HL-60 (cell line): ENCODE measurements at regions not wholly inside any gene's neighbourhood (a gene's known extent, or its start where the extent isn't known, plus 50 kb on each side); places are given as distances from the start of the nearest gene placed in this dataset.
A peak's percentile ranks its signal among the peaks of the same experiment; 100 is the strongest.

Experiments
- DNase-seq, 2 experiments: peaks; one replicate each; pipeline ENCODE4 v3.0.0-alpha.2; 2010 to 2020; ENCODE audit warnings: low read depth in 1 of 2, low spot score in 1 of 2
- H3K27ac ChIP-seq: fragments of 250-450 bp; sonication (Bioruptor Pico); replicated peaks from 2 replicates; pipeline ENCODE4 v1.5.1; 2020; ENCODE audit warnings: mild to moderate bottlenecking, moderate library complexity
- H3K27me3 ChIP-seq: fragments of 250-450 bp; sonication (Bioruptor Pico); 2 replicates; pipeline ENCODE4 v1.5.1; 2021; ENCODE audit warnings: mild to moderate bottlenecking, moderate library complexity; ENCODE audit not compliant: insufficient read depth, poor library complexity, severe bottlenecking
- H3K4me3 ChIP-seq: replicated peaks from 2 replicates; pipeline ENCODE4 v1.5.1; 2011; ENCODE audit warnings: mild to moderate bottlenecking, control low read depth, low read length; ENCODE audit not compliant: insufficient read depth
- GABPA ChIP-seq: IDR thresholded peaks from 2 replicates; pipeline ENCODE4 v1.6.1; 2012; ENCODE audit warnings: low read depth
- POLR2AphosphoS5 ChIP-seq: IDR thresholded peaks from 2 replicates; pipeline ENCODE4 v1.6.1; 2012; ENCODE audit warnings: low read depth
- SPI1 ChIP-seq: IDR thresholded peaks from 2 replicates; pipeline ENCODE4 v1.6.1; 2012; ENCODE audit warnings: low read depth, mild to moderate bottlenecking, borderline replicate concordance
- TF ChIP-seq, protein P1 (sequence below): IDR thresholded peaks from 2 replicates; pipeline ENCODE4 v1.6.1; 2012; ENCODE audit warnings: low read depth; ENCODE audit not compliant: insufficient replicate concordance
- TF ChIP-seq, protein P2 (sequence below): IDR thresholded peaks from one replicate; pipeline ENCODE4 v1.5.1; 2011; ENCODE audit warnings: low read length, control low read depth, inconsistent platforms; ENCODE audit not compliant: insufficient read depth

DNA sequence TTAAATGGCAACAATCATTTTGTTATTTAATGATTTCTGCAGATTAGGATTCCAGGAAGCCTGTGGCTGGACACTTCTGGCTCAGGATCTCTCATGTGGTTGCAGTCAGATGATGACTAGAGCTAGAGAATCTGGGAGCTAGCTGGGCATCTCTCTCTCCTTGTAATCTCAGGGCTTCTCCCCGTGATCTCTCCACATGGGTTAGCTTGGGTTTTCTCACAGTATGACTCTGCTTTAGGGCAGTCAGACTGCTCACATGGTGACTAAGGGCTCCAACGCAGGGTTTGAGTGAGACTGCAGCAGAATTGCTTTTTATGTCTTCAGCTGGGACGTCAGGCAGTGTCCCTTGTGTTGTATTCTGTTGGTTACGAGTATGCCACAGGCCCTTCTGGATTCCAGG, 361.4 kb downstream of the CBLL2 start:
- Histone ChIP-seq H3K4me3 (no peak overlapping the region), H3K27ac (no peak overlapping the region), H3K27me3 (no peaks in the 10 kb centered on the region)
- TF ChIP-seq SPI1: no peak
- TF ChIP-seq, protein P1, sequence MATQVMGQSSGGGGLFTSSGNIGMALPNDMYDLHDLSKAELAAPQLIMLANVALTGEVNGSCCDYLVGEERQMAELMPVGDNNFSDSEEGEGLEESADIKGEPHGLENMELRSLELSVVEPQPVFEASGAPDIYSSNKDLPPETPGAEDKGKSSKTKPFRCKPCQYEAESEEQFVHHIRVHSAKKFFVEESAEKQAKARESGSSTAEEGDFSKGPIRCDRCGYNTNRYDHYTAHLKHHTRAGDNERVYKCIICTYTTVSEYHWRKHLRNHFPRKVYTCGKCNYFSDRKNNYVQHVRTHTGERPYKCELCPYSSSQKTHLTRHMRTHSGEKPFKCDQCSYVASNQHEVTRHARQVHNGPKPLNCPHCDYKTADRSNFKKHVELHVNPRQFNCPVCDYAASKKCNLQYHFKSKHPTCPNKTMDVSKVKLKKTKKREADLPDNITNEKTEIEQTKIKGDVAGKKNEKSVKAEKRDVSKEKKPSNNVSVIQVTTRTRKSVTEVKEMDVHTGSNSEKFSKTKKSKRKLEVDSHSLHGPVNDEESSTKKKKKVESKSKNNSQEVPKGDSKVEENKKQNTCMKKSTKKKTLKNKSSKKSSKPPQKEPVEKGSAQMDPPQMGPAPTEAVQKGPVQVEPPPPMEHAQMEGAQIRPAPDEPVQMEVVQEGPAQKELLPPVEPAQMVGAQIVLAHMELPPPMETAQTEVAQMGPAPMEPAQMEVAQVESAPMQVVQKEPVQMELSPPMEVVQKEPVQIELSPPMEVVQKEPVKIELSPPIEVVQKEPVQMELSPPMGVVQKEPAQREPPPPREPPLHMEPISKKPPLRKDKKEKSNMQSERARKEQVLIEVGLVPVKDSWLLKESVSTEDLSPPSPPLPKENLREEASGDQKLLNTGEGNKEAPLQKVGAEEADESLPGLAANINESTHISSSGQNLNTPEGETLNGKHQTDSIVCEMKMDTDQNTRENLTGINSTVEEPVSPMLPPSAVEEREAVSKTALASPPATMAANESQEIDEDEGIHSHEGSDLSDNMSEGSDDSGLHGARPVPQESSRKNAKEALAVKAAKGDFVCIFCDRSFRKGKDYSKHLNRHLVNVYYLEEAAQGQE: no peak
- no peak for TF ChIP-seq POLR2AphosphoS5
- TF ChIP-seq GABPA: no peak
- no peak for DNase-seq

DNA sequence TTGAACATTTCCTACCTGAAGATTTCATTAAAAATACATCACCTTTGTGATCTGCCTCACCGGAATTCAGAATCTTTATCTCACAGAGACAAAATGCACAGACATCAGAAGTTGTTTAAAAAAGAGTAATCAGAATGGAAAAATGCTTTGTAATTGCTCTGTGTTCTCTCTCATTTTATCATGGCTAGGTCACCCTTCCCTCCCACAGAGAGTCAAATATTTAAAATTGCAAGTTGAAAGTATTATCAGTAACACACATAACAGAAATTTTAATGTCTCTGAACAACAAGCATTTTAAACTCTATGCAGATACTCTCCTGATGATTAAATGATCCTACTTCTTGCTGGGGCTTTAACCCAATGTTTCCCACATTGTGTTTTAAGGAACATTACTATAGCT, 362.0 kb downstream of the CBLL2 start:
- Histone ChIP-seq H3K27me3 (no peaks in the 10 kb centered on the region), H3K27ac (no peak overlapping the region), H3K4me3 (no peak overlapping the region)
- TF ChIP-seq, protein P2, sequence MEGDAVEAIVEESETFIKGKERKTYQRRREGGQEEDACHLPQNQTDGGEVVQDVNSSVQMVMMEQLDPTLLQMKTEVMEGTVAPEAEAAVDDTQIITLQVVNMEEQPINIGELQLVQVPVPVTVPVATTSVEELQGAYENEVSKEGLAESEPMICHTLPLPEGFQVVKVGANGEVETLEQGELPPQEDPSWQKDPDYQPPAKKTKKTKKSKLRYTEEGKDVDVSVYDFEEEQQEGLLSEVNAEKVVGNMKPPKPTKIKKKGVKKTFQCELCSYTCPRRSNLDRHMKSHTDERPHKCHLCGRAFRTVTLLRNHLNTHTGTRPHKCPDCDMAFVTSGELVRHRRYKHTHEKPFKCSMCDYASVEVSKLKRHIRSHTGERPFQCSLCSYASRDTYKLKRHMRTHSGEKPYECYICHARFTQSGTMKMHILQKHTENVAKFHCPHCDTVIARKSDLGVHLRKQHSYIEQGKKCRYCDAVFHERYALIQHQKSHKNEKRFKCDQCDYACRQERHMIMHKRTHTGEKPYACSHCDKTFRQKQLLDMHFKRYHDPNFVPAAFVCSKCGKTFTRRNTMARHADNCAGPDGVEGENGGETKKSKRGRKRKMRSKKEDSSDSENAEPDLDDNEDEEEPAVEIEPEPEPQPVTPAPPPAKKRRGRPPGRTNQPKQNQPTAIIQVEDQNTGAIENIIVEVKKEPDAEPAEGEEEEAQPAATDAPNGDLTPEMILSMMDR: no peak
- TF ChIP-seq, protein P1: no peak
- no peak for DNase-seq

DNA sequence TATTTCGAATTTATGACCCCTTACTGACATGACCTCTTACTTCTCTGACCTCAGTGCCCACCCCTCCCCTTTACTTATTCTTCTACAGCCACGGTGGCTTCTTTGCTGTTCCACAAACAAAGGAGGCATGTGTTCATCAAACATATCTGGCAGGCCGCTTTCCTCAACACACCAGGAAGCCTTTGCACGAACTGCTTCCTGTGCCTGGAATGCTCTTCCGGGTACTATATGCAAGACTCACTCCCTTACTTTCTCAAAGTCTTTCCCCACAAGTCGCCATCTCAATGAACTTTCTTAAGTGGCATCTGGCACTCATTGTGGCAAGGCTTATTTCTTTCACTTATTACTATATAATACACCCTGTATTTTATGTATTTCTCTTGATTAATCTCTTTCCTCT, 351.5 kb upstream of the DDX53 start:
- no peak overlapping the region for H3K27ac ChIP-seq
- H3K4me3 ChIP-seq: no peak overlapping the region
- DNase-seq: no peak
- no peaks in the 10 kb centered on the region for H3K27me3 ChIP-seq
- TF ChIP-seq GABPA: 0 out of 2 replicates have a peak, but pooled peaks have one; percentile 33
- TF ChIP-seq, protein P1: no peak
- TF ChIP-seq POLR2AphosphoS5: no peak
- TF ChIP-seq, protein P2: no peak
- TF ChIP-seq SPI1: no peak

DNA sequence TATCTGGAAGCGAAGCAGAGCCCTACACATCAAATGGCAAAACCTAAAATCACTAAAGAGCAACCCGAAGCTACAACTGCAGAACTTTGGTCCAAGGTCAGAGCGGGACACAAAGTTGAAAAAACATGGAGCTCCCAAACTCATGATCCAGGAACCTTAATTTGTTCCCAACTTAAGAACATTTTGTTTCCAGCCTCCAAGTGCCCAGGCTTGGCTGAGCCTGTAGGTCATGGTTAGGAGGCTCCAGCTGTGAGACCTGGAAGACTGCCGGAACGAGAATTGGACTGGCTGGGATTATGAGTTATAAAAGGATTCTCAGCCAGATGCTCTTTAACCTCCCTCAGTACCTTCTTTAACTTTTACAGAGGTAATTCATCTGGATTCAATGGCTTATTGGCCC, 349.1 kb upstream of the DDX53 start:
- no peaks in the 10 kb centered on the region for H3K27me3 ChIP-seq
- no peak for DNase-seq
- no peak overlapping the region for H3K4me3 ChIP-seq
- H3K27ac ChIP-seq: no peak overlapping the region
- TF ChIP-seq, protein P1: no peak
- TF ChIP-seq, protein P2: no peak
- TF ChIP-seq GABPA (no peak), POLR2AphosphoS5 (no peak), SPI1 (no peak)
